ENCODE measurements at regions not wholly inside any gene's neighbourhood (a gene's known extent, or its start where the extent isn't known, plus 50 kb on each side); places are given as distances from the start of the nearest gene placed in this dataset.

- no peak for DNase-seq
Observed at GRCh38 chr9:115169003-115169402, 51.0 kb upstream of the TNC start.

DNA sequence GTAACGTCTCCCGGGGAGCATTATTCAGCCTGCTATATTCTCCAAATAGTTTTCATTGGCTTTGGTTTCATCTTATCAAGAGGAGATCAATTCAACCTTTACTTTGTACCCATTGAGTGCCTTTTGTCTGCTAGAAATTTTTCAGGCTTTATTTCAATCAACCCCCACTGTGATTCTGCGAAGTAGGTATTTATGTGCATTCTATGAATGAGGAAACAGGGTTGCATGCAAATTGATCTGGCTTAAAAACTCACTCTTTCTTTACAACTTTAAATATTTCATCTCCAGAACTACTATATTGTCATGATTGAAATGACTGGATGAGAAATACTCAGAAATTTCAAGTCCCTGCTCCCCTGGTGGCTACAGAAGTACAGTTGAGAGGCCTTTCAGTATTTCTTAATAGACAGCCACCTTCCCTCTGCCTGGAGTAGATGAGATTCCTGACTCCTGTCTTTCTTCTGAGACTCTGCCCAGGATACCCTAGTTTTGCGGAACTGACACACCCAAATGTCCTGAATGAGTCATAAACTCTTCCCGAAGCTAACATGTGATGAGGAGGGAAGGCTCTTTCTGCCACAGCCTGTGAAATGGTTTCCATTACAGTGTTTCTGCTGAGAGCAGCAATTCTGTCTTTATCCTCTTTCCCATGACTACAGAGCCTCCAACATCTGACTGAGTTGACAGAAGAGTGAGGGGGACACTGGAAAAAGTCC is 52.6 kb upstream of the TNC start:
- no peak for DNase-seq

GRCh38 chr9:115171921-115172388 is 54.0 kb upstream of the TNC start:
- DNase-seq, result no peak

DNA sequence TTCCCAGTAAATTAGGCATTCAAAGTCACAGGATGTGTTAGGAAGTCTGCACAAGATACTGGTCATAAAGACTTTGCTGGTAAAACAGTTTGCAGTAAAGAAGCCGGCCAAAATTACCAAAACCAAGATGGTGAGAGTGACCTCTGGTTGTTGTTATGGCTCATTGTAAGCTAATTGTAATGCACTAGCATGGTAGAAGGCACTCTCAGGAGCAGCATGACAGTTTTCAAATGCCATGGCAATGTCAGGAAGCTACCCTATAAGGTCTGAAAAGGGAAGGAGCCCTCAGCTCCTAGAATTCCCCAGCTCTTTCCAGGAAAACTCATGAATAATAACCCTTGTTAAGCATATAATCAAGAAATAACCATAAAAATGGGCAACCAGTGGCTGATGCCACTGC is 64.3 kb upstream of the TNC start:
- DNase-seq, result no peak

GRCh38 chr9:115183436-115183835 is 65.5 kb upstream of the TNC start:
- DNase-seq, result no peak

GRCh38 chr9:115189686-115190085 is 71.7 kb upstream of the TNC start:
- no peak for DNase-seq

GRCh38 chr9:115191667-115192066 is 73.7 kb upstream of the TNC start:
- DNase-seq, result no peak

DNA sequence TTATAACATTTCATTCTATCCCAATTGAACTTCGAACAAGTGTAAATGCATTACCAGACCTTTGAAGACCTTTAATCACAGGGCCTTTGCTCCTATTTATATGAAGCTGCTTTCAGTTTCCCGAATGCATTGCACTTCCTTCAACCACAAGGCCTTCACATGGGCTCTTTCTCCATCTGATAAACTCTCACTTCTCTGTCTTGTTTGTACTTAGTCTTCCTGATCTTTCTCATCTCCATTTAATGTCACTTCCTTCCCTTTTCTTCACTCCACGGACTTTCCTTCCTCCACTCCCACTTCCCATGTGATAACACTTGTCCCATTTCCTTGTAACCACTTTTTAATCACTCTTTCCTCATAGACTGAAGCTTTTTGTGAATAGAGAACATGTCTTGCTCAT is 74.3 kb upstream of the TNC start:
- no peak for DNase-seq

- DNase-seq, result no peak
Observed at GRCh38 chr9:115192835-115193525, 75.0 kb upstream of the TNC start.

- DNase-seq, result no peak
Observed at GRCh38 chr9:115193777-115194176, 75.8 kb upstream of the TNC start.

GRCh38 chr9:115194216-115194615 is 76.3 kb upstream of the TNC start:
- DNase-seq, result no peak

- no peak for DNase-seq
Observed at GRCh38 chr9:115195912-115196311, 78.0 kb upstream of the TNC start.

GRCh38 chr9:115196919-115197318 is 79.0 kb upstream of the TNC start:
- no peak for DNase-seq

DNA sequence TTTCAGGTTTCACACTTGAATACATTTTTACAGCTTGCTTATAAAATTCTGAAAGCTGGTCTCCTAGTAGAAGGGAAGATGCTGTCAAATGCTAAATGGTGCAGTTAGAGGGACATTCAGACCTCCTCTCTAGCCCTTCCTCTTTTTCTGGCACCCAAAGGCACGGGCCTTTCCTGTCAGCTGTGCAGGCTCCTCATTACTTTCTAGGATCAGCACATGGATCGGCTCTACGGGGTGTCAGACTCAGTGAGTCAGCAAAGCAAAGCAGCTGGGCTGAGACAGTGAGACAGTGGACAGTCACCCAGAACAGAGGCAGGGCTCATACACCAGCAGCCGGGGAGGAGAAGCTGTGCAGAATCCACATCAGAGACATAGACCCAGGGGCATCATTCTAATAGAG is 80.0 kb upstream of the TNC start:
- DNase-seq, result no peak

DNA sequence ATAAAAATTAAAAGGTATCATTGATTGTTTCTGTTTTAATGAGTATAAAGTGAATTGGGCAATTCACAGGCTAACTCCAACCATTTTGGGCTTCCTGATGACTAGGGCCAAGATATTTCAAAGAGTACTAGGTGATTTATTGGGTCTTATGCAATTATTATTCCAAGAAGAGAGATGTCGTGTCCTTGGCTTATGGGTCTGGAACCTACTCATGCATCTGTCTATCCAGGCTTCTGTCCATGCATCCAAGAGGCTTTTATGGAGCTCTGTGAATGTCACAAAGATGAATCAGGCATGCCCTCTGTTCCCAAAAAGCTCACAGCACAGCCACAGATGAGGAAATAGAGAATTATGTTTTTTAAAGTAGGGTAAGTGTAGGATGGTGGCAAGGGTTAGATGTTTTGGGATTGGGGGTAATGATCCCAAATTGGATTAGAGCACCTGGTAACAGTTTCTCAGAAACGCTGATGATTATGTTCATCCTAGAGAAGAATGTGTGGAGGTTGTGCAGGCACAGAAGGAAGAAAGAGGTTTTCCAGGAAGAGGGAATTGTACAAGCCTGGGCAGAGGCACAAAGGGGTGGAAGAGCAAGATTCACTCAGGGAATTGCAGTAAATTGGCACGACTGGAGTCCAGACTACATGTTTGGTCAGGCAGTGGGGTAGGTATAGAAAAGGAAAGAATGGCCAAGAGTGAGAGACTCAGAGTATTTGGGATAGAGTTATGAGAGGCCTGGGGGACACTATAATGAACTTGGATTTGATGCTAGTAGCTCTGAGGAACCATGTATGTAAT is 83.0 kb upstream of the TNC start:
- no peak for DNase-seq

DNA sequence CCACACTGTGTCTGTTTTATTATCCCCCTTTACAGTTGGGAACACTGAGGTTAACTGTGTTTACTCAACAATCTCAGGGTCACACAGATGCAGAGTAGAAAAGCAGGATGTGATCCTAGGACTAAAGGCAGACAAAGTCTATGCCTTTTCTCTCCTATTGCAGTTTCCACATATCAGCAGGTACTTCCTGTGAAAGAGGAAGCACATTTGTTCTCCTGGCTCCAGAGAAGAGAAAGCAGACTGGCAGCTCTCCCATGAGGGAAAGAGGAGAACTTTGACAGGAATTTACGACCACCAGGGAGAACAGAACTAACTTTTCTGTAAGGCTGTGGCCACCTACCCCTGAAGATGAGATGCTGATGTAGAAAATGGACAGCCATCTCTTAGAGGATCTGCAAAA is 84.2 kb upstream of the TNC start:
- no peak for DNase-seq

- DNase-seq, result no peak
Observed at GRCh38 chr9:115202960-115203751, 85.2 kb upstream of the TNC start.

- DNase-seq, result no peak
Observed at GRCh38 chr9:115204904-115205453, 87.0 kb upstream of the TNC start.

DNA sequence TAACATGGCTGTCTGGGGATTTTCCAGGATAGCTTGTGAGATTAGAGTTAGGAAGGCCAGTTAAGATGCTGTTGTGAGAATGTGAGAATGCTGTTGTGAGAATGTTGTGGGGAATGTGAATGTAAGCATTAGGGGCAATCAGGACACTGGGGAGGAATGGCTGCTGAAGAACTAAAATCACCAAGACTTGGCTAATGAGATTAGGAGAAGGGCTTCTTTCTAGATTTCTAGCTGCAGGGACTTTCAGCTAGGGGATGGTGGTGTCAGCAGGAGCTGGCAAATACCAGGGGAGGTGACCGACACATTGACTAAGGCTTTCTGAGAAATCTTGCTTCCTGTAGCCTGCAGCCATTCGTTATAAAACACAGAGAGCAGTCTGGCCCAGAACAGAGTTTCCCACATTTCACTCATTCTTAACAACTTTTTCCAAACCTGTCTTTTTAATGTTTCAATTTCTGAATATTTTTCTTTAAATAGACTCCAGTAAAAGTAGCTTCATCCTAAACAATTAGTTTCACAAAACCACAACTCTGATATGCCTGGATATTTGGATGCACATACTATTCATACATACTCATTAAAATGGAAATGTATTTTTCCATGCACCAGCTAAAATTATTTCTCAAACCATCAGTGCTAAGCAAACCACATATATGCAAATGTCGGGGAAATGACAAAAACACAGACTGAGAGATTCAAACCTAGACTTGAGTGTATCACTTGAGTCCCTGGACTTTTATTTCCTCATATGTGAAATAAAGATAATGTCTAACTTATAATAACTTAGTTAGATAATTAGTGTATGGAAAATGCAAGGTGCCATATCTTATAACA is 89.3 kb upstream of the TNC start:
- no peak for DNase-seq

DNA sequence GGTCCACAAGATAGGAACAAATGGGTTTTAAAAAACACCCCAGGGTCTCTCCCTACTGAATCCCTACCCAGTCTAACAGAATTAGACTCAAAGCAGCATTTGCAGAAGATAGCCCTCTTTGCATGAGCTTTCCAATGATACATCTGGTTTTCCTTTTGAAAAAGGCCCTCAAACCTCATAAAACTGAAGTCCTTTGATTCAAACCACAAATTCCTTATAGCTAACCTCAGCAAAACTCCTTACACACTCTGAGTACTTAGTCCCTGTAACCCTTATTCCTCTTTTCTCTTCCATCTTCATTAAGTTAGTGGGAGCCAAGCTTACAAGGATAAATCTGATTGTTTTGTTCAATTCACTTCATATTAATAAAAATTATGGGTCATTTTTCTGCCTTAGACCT is 90.5 kb upstream of the TNC start:
- no peak for DNase-seq

DNA sequence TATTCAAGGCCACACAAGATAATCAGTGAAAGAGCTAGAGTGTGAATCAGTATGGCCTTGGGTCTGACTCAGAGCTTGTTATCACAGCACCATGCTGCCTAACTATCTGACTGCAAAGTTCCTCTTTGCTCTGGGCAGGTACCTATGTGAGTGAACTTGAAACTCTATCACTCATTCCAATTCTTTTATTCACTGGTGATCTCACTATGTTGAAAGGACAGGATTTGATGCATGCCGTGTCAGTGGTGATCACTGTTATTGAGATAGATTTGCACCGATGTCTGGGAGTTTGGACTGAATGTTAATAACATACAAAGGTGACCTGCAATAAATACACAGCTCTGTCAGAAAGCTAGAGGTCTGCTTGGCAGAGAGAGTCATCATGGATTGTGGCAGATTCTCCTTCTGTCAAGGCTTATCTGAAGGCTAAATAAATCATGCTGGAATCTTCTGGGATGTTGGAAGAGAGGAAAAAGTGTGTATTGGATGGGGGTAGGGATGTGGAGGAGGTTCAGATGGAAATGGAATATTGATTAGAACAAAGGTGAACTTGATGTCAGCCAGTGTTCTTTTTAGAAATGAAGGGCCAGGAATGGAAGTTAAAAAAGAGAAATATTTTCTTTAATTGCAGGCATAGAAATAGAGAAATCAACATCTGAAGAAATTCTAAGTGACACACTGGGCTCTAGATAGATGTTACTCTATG is 91.8 kb upstream of the TNC start:
- DNase-seq, result no peak

Measured in occipital lobe (tissue), 1 donor.